Choroid plexus epithelial cell (primary cell): ENCODE measurements at regions not wholly inside any gene's neighbourhood (a gene's known extent, or its start where the extent isn't known, plus 50 kb on each side); places are given as distances from the start of the nearest gene placed in this dataset.

ENCODE experiments used
- DNase-seq: peaks from one replicate; pipeline ENCODE4 v3.0.0-alpha.2; 2010; ENCODE audit warnings: low read depth
- H3K4me3 ChIP-seq: 2 replicates; pipeline ENCODE4 v1.5.1; 2011; ENCODE audit warnings: low read depth, mild to moderate bottlenecking, control low read depth, low read length, moderate library complexity
- CTCF ChIP-seq: conservative IDR thresholded peaks from 2 replicates; pipeline ENCODE4 v1.5.1; 2011; ENCODE audit warnings: low read depth, mild to moderate bottlenecking, control low read depth, inconsistent platforms, low read length, moderate library complexity

GRCh38 chr5:154566146-154566680, 88.2 kb upstream of the HAND1 start:
- H3K4me3 ChIP-seq = no peak overlapping the region
- no peak for TF ChIP-seq CTCF
- DNase-seq = no peak

- TF ChIP-seq CTCF = no peak
- no peak for DNase-seq
- no peak overlapping the region for H3K4me3 ChIP-seq
These were observed 87.1 kb upstream of the HAND1 start for GRCh38 chr5:154565123-154565522.

GRCh38 chr5:154562244-154562880, 84.3 kb upstream of the HAND1 start:
- H3K4me3 ChIP-seq = no peak overlapping the region
- TF ChIP-seq CTCF = no peak
- DNase-seq = no peak

- no peak for DNase-seq
- no peak for TF ChIP-seq CTCF
- H3K4me3 ChIP-seq = no peak overlapping the region
These were observed 81.6 kb upstream of the HAND1 start for GRCh38 chr5:154559398-154560276.

GRCh38 chr5:154557548-154557947, 79.5 kb upstream of the HAND1 start:
- no peak overlapping the region for H3K4me3 ChIP-seq
- no peak for TF ChIP-seq CTCF
- no peak for DNase-seq

GRCh38 chr5:154547551-154547950, 69.5 kb upstream of the HAND1 start:
- DNase-seq = no peak
- TF ChIP-seq CTCF = no peak
- no peak overlapping the region for H3K4me3 ChIP-seq

GRCh38 chr5:154546719-154547118, 68.7 kb upstream of the HAND1 start:
- no peak overlapping the region for H3K4me3 ChIP-seq
- no peak for TF ChIP-seq CTCF

More at GRCh38 chr5:154546719-154547118, 68.7 kb upstream of the HAND1 start:
- no peak for DNase-seq
